GM19035 (cell line): ENCODE measurements at regions not wholly inside any gene's neighbourhood (a gene's known extent, or its start where the extent isn't known, plus 50 kb on each side); places are given as distances from the start of the nearest gene placed in this dataset.
"Not testable (repeated sequence)": the region's sequence is repeated elsewhere in the genome, so short reads cannot be mapped to it uniquely, and the experiment has no call there.

Experiments
- ATAC-seq: cut with Tn5 transposase; IDR thresholded peaks from one replicate; pipeline ENCODE4 v1.9.1; 2021; ENCODE audit not compliant: unreplicated experiment

- no peak for ATAC-seq
Observed at GRCh38 chr7:49660976-49661375, 112.5 kb upstream of the VWC2 start.

- ATAC-seq, result not testable (repeated sequence)
Observed at GRCh38 chr7:49665963-49666362, 107.5 kb upstream of the VWC2 start.

- ATAC-seq, result no peak
Observed at GRCh38 chr7:49666764-49667163, 106.7 kb upstream of the VWC2 start.

- no peak for ATAC-seq
Observed at GRCh38 chr7:49669285-49669684, 104.2 kb upstream of the VWC2 start.

GRCh38 chr7:49669692-49670260 is 103.7 kb upstream of the VWC2 start:
- no peak for ATAC-seq

- ATAC-seq, result no peak
Observed at GRCh38 chr7:49670991-49671390, 102.4 kb upstream of the VWC2 start.

GRCh38 chr7:49692516-49692915 is 80.9 kb upstream of the VWC2 start:
- ATAC-seq, result peak; percentile 54

GRCh38 chr7:49695971-49696370 is 77.5 kb upstream of the VWC2 start:
- no peak for ATAC-seq

GRCh38 chr7:49700841-49701240 is 72.6 kb upstream of the VWC2 start:
- ATAC-seq, result no peak

GRCh38 chr7:49702099-49702498 is 71.3 kb upstream of the VWC2 start:
- ATAC-seq, result no peak

GRCh38 chr7:49703337-49703736 is 70.1 kb upstream of the VWC2 start:
- no peak for ATAC-seq

GRCh38 chr7:49703881-49704280 is 69.6 kb upstream of the VWC2 start:
- no peak for ATAC-seq

GRCh38 chr7:49706106-49706505 is 67.3 kb upstream of the VWC2 start:
- no peak for ATAC-seq

- no peak for ATAC-seq
Observed at GRCh38 chr7:49707891-49708290, 65.5 kb upstream of the VWC2 start.

GRCh38 chr7:49708590-49708989 is 64.8 kb upstream of the VWC2 start:
- no peak for ATAC-seq

GRCh38 chr7:49711072-49711723 is 62.2 kb upstream of the VWC2 start:
- ATAC-seq, result not testable (repeated sequence)

GRCh38 chr7:49714182-49714581 is 59.3 kb upstream of the VWC2 start:
- no peak for ATAC-seq

GRCh38 chr7:49715486-49715885 is 58.0 kb upstream of the VWC2 start:
- no peak for ATAC-seq

- ATAC-seq, result no peak
Observed at GRCh38 chr7:49717547-49717946, 55.9 kb upstream of the VWC2 start.

GRCh38 chr7:49718760-49719159 is 54.7 kb upstream of the VWC2 start:
- no peak for ATAC-seq

GRCh38 chr7:49721441-49721840 is 52.0 kb upstream of the VWC2 start:
- no peak for ATAC-seq
